Prostate gland (tissue), 2 donors: ENCODE measurements at regions not wholly inside any gene's neighbourhood (a gene's known extent, or its start where the extent isn't known, plus 50 kb on each side); places are given as distances from the start of the nearest gene placed in this dataset.
"Not testable (repeated sequence)": the region's sequence is repeated elsewhere in the genome, so short reads cannot be mapped to it uniquely, and the experiment has no call there.

ENCODE experiments used
- DNase-seq: peaks from one replicate; pipeline ENCODE4 v3.0.0-alpha.2; 2019; ENCODE audit warnings: low spot score
- H3K27ac ChIP-seq, 2 donors: fragments of 200-600 bp; sonication (generic); 2 replicates each; pipeline ENCODE4 v1.5.1; 2017 to 2019
- H3K27me3 ChIP-seq: fragments of 200-600 bp; sonication (generic); replicated peaks from 2 replicates; pipeline ENCODE4 v1.5.1; 2019; ENCODE audit not compliant: insufficient read depth
- H3K36me3 ChIP-seq, 2 donors: fragments of 200-600 bp; sonication (generic); 1 replicate in 1 of 2; 2 replicates in 1 of 2; pipeline versions ENCODE4 v1.5.1 to v1.8.1; 2017 to 2019
- H3K4me1 ChIP-seq: fragments of 200-600 bp; sonication (generic); replicated peaks from 2 replicates; pipeline ENCODE4 v1.5.1; 2019
- H3K4me3 ChIP-seq, 2 donors: fragments of 200-600 bp; sonication (generic); 2 replicates each; pipeline ENCODE4 v1.5.1; 2017 to 2019
- H3K9me3 ChIP-seq: fragments of 200-600 bp; sonication (generic); 2 replicates; pipeline ENCODE4 v1.5.1; 2017
- CTCF ChIP-seq, 4 experiments: fragments of 200-600 bp in 2 of 4; fragments of 450-650 bp in 2 of 4; sonication (generic) in 2 of 4; IDR thresholded peaks; 1 replicate in 3 of 4; 2 replicates in 1 of 4; pipeline ENCODE4 v1.5.1; 2016 to 2019; ENCODE audit warnings: antibody characterized with exemption in 4 of 4, mild to moderate bottlenecking in 2 of 4, moderate library complexity in 2 of 4
- POLR2A ChIP-seq: fragments of 450-650 bp; IDR thresholded peaks from one replicate; pipeline ENCODE4 v1.6.1; 2016; ENCODE audit warnings: antibody characterized with exemption, mild to moderate bottlenecking
- POLR2AphosphoS5 ChIP-seq: sonication (generic); formaldehyde crosslinking; IDR thresholded peaks from one replicate; pipeline ENCODE4 v1.6.1; 2017; ENCODE audit warnings: antibody characterized with exemption
- WGBS: methylation state at CpG from one replicate; pipeline ENCODE4 v1.1.5; 2018; 5-methylcytosine and 5-hydroxymethylcytosine counted together
- intact Hi-C: fragments of 100-400 bp; cut with DNase I; formaldehyde crosslinking; loops from one replicate; pipeline ENCODE4 v1.14.2; 2022

GRCh38 chr5:88634014-88634413, 249.0 kb downstream of the MEF2C start:
- WGBS, result 45% methylated on average over 2 of the region's 2 CpGs
- Histone ChIP-seq H3K27me3 (no peaks in the 10 kb centered on the region), H3K36me3 (no peaks in the 10 kb centered on the region), H3K4me1 (no peaks in the 10 kb centered on the region), H3K4me3 (no peak overlapping the region), H3K27ac (no peak overlapping the region), H3K9me3 (no peaks in the 10 kb centered on the region)
- TF ChIP-seq POLR2AphosphoS5 (no peak), CTCF (IDR thresholded peaks at IDR 0.05) (no peak), POLR2A (no peak)
- DNase-seq, result no peak
- intact Hi-C loops, result no loop called here

GRCh38 chr5:88622890-88623289, 260.1 kb downstream of the MEF2C start:
- DNase-seq, H3K27me3 ChIP-seq, intact Hi-C loops, H3K4me3 ChIP-seq, H3K9me3 ChIP-seq, H3K36me3 ChIP-seq, H3K27ac ChIP-seq, H3K4me1 ChIP-seq: not testable (repeated sequence)
- 83% methylated on average over 3 of the region's 5 CpGs for WGBS

GRCh38 chr5:88615767-88616166, 267.2 kb downstream of the MEF2C start:
- H3K27me3 ChIP-seq, H3K9me3 ChIP-seq, DNase-seq, H3K27ac ChIP-seq, H3K4me3 ChIP-seq, H3K36me3 ChIP-seq, intact Hi-C loops, H3K4me1 ChIP-seq: not testable (repeated sequence)
- WGBS, result 93% methylated on average over 12 of the region's 32 CpGs

GRCh38 chr5:88613051-88613450, 269.9 kb downstream of the MEF2C start:
- no peak for DNase-seq
- Histone ChIP-seq H3K27ac (no peak overlapping the region), H3K27me3 (no peaks in the 10 kb centered on the region), H3K4me1 (no peaks in the 10 kb centered on the region), H3K4me3 (no peak overlapping the region), H3K36me3 (no peaks in the 10 kb centered on the region), H3K9me3 (no peaks in the 10 kb centered on the region)
- TF ChIP-seq POLR2A (no peak), CTCF (IDR thresholded peaks at IDR 0.05) (no peak), POLR2AphosphoS5 (no peak)
- intact Hi-C loops, result no loop called here

- H3K4me1 ChIP-seq, result no peaks in the 10 kb centered on the region
- no peak overlapping the region for H3K4me3 ChIP-seq
- intact Hi-C loops, result no loop called here
- H3K9me3 ChIP-seq, result no peaks in the 10 kb centered on the region
- no peaks in the 10 kb centered on the region for H3K27me3 ChIP-seq
- TF ChIP-seq POLR2A (no peak), POLR2AphosphoS5 (no peak), CTCF (IDR thresholded peaks at IDR 0.05) (no peak)
- 84% methylated on average over 3 of the region's 3 CpGs for WGBS
- no peaks in the 10 kb centered on the region for H3K36me3 ChIP-seq
- H3K27ac ChIP-seq, result no peak overlapping the region
- no peak for DNase-seq
Observed at GRCh38 chr5:88610586-88610985, 272.4 kb downstream of the MEF2C start.

- intact Hi-C loops, result no loop called here
- DNase-seq, result no peak
- 74% methylated on average over 1 of the region's 1 CpG for WGBS
- Histone ChIP-seq H3K27ac (no peak overlapping the region), H3K4me1 (no peaks in the 10 kb centered on the region), H3K4me3 (no peak overlapping the region), H3K36me3 (no peaks in the 10 kb centered on the region), H3K9me3 (no peaks in the 10 kb centered on the region), H3K27me3 (no peaks in the 10 kb centered on the region)
- no peak for TF ChIP-seq POLR2AphosphoS5
- no peak for TF ChIP-seq POLR2A
- no peak for TF ChIP-seq CTCF (IDR thresholded peaks at IDR 0.05)
Observed at GRCh38 chr5:88607492-88607891, 275.5 kb downstream of the MEF2C start.
